IPS-NIHi11 (cell line): ENCODE measurements at regions not wholly inside any gene's neighbourhood (a gene's known extent, or its start where the extent isn't known, plus 50 kb on each side); places are given as distances from the start of the nearest gene placed in this dataset.
A peak's percentile ranks its signal among the peaks of the same experiment; 100 is the strongest.

ENCODE experiments used
- DNase-seq: peaks from one replicate; pipeline ENCODE4 v3.0.0; 2012; ENCODE audit warnings: mixed read lengths, low spot score

GRCh38 chr4:123455360-123455759 is 58.8 kb downstream of the SPRY1 start:
- DNase-seq = no peak

DNA sequence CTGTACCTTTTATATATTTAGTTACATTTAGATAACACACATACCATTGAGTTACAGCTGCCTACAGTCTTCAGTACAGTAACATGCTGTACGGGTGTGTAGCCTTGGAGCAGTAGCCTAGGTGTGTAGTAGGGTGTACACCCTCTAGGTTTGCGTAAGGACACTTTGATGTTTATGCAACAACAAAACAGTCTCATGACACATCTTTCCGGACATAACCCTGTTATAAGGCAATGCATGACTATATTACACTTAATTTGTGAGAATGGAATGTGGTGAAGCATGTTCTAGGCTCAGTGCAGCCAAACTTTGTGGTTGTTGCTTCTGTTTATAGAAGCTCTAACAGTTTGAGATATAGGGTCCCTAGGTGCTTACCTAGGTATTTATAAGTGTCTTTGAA is 65.4 kb downstream of the SPRY1 start:
- no peak for DNase-seq

DNA sequence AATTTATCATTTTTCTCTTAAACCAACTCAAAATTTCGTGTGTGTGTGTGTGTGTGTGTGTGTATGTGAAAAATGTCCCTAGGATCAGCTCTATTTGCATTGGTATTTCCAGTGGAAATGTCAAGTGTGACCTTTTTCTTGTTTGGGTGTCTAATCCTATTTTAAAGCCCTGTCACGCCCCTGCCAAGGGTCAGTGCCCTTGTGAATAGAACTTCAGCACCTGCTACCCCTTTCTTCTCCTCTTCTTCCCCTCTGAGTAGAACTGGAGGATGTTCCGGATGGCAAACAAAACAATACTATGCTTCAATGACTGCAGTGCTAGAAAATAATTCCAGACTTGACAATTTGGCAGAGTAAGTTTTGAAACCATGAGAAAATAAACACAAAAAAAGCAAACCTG is 67.3 kb downstream of the SPRY1 start:
- DNase-seq = no peak

GRCh38 chr4:123465416-123465815 is 68.8 kb downstream of the SPRY1 start:
- no peak for DNase-seq

GRCh38 chr4:123466080-123466785 is 69.6 kb downstream of the SPRY1 start:
- DNase-seq = no peak

DNA sequence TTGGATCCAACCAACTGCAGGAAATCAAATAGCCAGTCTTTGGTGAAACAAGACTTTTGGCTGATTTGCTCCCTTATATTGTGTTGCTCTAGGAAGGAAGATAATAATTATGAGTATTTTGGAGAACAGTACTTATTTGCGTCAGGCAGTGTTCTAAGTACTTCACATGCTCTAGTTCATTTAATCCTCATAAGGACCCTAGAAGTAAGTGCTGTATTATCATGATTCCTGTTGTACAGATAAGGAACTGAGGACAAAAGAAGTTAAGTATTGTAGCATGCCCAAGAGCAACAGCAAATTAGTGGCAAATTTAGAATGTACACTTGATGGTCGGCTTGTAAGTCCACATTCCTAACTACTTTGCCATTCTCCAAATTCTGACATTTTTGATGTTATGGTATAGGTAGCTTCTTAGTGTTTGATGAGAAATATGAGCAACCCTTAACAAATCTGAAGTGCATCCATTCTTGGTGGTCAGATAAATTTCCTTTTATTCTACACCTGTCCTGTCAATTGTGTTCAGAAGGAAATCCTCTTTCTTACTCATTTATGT is 72.0 kb downstream of the SPRY1 start:
- no peak for DNase-seq

DNA sequence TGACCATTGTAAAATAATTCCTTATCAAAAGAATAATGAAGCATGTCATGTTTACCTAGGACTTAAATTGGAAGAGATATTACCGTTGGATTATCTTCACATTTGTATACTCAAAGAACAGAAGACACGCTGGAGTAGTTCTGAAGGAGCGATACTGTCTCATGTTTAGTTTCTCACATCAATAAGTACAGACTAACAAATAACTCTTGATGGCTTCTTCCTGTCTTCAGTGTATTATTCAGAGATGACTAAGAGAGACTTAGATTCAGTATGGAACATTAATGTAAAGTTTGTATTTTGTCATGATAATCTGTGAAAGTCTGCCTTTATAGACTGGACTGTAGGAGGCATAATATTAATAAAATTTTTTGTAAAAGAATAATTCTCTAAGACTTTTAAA is 72.7 kb downstream of the SPRY1 start:
- DNase-seq = no peak

GRCh38 chr4:123469696-123470095 is 73.1 kb downstream of the SPRY1 start:
- no peak for DNase-seq

- DNase-seq = no peak
These were observed 74.0 kb downstream of the SPRY1 start for GRCh38 chr4:123470640-123471039.

DNA sequence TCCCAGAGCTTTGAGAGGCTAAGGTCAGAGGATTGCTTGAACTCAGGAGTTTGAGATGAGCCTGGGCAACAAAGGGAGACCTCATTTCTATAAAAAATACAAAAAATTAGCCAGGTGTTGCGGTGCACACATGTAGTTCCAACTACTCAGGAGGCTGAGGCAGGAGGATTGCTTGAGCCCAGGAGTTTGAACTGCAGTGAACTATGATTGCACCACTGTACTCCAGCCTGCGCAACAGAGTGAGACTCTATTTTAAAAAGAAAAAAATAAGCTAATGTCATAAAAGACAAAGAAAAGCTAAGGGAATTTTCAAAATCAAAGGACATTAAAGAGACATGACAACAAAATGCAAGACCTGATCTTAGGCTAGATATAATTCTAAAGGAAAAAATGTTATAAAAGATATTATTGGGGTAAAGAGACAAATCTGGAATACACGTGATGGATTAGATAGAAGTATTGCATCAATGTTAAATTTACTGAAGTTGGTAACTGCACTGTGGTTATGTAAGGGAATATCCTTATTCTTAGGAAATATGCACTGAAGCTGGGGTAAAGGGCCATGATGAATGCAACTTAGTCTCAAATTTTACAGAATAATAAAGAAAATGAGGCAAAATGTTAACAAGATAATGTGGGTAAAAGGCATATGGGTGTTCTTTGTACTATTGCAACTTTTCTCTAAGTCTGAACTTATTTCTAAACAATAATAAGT is 75.2 kb downstream of the SPRY1 start:
- DNase-seq = no peak

GRCh38 chr4:123474817-123475216 is 78.2 kb downstream of the SPRY1 start:
- no peak for DNase-seq

DNA sequence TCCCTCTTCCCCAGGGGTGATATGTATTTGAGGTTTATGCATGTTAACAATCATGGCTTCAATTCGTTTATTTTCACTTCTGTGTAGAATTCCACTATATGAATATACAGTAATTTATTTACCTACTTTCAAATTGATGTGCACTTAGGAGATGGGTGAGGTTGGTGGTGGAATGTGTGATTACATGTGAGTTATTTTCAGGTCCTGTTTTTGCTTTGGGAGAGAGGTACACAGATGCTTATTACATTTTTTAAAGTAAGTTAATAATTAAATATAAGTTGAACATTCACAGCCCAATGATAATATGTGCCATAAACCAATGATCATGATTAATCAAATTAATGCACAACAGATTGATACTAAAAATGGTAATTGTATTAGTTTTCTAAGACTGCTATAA is 79.5 kb downstream of the SPRY1 start:
- no peak for DNase-seq

DNA sequence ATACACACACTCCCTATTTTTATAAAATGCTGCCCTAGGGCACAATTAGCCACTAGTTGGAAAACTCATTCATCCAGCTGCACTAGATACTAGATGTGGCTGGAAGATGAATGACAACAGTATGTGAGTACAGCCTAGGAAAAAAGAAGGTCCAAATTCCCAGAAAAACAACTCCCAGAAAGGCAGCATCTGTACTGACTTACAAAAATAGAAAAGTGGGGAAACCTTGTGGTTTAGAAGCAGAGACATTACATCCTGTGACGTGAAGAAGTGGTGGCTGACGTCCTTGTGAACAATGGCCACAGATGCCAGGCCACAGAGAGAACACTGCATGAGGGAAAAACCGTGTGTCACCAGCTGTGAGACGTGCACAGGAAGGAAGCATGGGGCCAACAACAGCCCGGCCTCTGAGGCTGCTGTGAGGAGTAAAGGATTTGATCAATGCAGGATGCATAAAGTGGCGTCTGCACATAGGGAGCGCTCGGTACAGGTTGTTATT is 81.2 kb downstream of the SPRY1 start:
- no peak for DNase-seq

DNA sequence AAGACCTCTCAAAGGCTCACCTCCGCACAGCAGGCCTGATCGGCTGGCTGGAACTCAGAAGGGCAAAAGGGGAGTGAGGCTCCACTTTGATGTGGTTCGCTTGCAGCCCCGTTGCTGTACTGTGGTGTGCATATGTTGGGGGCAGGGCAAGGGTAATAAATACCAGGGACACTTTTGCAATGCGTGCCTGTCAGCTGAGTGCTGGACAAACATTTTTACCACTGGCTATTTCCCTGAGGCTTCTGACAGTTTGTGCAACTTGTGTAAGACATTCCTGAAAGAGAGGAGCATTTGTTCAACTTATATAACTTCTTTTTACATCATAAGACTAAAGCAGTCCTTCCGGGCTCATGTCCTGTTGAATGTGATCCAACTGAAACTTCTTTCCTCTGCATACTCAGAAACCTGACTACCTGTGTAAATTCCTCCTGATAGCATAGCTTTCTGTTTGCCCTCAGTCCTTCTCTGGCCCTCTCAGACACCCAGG is 82.3 kb downstream of the SPRY1 start:
- peak; percentile 33 for DNase-seq

DNA sequence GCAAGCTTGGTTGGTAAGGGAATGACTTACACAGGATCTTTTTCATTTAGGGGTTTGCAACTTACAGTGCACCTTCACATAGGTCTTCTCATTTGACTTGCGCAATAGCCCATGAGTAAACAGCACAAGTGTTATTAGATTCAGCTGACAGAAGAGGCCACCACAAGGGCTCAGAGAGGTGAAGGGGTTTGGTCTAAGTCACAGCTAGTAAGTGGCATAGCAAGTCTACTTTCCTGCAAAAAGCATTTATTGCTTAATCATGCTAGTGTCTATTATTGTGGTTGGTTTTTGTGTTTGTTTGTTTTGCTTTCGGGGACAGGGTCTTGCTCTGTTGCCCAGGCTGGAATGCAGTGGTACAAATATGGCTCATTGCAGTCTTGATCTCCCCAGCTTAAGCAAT is 83.3 kb downstream of the SPRY1 start:
- no peak for DNase-seq

DNA sequence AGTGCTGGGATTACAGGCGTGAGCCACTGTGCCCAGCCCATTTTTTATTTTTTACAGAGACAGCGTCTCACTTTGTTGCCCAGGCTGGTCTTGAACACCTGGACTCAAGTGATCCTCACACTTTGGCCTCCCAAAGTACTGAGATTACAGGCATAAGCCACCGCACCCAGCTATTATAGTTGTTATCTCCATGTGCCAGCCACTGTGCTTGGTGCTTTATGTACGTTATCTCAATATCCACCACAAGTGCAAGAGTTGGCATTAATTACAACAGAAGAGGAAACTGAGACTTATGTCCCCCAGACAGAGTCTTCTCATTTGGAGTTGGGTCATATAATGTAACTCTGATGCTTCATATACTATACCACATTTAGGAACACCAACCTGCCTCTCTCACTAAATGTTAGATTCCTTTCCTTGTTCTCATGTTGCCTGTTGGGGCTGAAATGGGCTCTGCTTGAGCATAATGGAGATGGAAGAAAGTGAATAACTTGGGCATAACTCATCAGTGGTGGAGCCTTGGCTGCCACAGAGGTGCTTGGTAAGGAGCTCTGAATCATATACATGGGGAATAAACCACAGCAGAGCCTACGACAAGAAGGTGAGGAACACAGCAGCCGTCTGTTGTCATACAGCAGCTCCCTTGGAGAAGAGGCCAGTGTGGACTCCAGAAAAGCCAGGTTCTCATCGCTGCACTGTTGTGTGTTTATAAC is 84.3 kb downstream of the SPRY1 start:
- no peak for DNase-seq

DNA sequence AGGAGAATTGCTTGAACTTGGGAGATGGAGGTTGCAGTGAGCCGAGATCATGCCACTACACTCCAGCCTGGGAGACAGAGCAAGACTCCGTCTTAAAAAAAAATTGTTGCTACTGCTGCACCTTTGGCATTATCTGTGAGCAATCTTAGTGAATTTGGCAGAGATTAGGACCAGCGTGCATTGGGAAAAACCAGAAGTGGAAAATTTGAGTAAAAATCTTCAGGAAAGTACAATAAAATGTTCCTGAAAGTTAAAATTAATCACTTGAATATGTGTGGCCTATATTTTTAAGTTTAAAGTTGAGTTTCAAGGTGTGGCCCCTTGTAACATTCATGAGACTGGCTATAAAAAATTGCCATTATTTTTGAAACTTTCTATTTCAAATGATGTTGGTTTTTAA is 85.1 kb downstream of the SPRY1 start:
- no peak for DNase-seq

- DNase-seq = no peak
These were observed 87.8 kb downstream of the SPRY1 start for GRCh38 chr4:123484291-123484926.

GRCh38 chr4:123485601-123486000 is 89.0 kb downstream of the SPRY1 start:
- DNase-seq = no peak

DNA sequence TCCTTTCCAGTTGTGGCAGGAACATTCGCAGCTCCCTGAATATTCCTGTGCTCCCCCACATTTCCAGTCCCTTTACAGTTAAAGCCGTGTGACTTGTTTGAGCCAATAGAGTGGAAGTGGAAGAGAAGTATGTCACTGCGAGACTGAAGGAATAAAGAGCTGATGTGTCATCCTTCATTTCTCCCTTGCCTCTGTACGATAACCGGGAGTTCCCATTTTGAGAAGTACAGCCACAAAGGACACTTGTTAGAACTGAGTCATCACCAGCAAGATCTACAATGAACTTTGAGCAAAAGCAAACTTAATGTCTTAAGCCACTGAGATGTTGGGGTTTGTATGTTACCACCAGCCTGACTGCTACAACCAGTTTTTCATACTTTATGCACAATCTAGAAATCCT is 92.3 kb downstream of the SPRY1 start:
- DNase-seq = no peak

DNA sequence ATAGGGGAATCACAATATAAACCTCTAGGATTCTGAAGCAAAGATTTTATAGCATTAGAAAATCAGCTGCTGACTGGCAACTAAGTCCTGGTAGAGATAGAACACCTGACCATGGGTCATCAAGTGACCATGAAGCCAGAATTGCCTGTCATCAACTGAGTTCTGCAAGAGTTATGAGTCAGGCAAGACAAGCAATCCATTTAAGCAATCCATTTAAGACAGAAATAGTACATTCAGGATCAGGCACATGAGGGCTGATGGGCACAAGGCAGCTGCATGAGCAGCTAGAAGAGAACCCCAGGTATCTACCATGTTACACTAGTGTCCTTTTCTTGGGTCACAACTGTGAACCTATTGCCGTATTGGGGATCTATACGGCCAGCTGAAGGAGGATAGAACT is 98.9 kb downstream of the SPRY1 start:
- DNase-seq = no peak

GRCh38 chr4:123496421-123496820 is 99.8 kb downstream of the SPRY1 start:
- no peak for DNase-seq
